Skeletal muscle satellite cell (primary cell): ENCODE measurements at regions not wholly inside any gene's neighbourhood (a gene's known extent, or its start where the extent isn't known, plus 50 kb on each side); places are given as distances from the start of the nearest gene placed in this dataset.
"Not testable (repeated sequence)": the region's sequence is repeated elsewhere in the genome, so short reads cannot be mapped to it uniquely, and the experiment has no call there.

Source experiments
- H3K27me3 ChIP-seq: 2 replicates; pipeline ENCODE4 v1.7.0; 2013; ENCODE audit warnings: low read length; ENCODE audit not compliant: control insufficient read depth, insufficient read depth
- H3K36me3 ChIP-seq: 2 replicates; pipeline ENCODE4 v1.7.0; 2013; ENCODE audit warnings: mild to moderate bottlenecking, control low read depth, low read length; ENCODE audit not compliant: insufficient read depth
- H3K4me1 ChIP-seq: 2 replicates; pipeline ENCODE4 v1.7.0; 2013; ENCODE audit warnings: low read length; ENCODE audit not compliant: control insufficient read depth, insufficient read depth
- H3K4me2 ChIP-seq: 2 replicates; pipeline ENCODE4 v1.7.0; 2013; ENCODE audit warnings: mild to moderate bottlenecking, low read length
- H3K4me3 ChIP-seq: 2 replicates; pipeline ENCODE4 v1.7.0; 2013; ENCODE audit warnings: low read length
- H3K9ac ChIP-seq: 2 replicates; pipeline ENCODE4 v1.7.0; 2013; ENCODE audit warnings: mild to moderate bottlenecking, low read depth, low read length, moderate library complexity
- H3K9me3 ChIP-seq: replicated peaks from 2 replicates; pipeline ENCODE4 v1.7.0; 2013; ENCODE audit warnings: mild to moderate bottlenecking, control low read depth, low read length

DNA sequence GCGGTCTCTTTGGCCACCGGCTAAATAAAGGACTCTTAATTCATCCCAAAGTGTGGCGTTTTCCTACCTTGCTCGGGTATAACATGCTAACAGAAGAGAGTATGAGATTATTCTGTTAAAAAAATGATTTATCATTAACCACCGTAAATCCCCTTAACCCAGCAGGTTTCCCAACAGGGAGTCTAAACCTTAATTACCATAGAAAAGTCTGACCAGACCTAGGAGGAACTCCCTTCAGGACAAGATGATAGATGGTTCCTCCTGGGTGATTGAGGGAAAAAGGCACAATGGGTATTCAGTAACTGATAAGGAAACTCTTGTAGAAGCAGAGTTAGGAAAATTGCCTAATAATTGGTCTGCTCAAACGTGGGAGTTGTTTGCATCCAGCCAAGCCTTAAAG, 193.7 kb downstream of the ZNF737 start:
- H3K27me3 ChIP-seq = no peaks in the 10 kb centered on the region
- no peaks in the 10 kb centered on the region for H3K9me3 ChIP-seq
- no peak overlapping the region for H3K4me2 ChIP-seq
- no peaks in the 10 kb centered on the region for H3K36me3 ChIP-seq
- no peak overlapping the region for H3K9ac ChIP-seq
- no peaks in the 10 kb centered on the region for H3K4me1 ChIP-seq
- no peak overlapping the region for H3K4me3 ChIP-seq

DNA sequence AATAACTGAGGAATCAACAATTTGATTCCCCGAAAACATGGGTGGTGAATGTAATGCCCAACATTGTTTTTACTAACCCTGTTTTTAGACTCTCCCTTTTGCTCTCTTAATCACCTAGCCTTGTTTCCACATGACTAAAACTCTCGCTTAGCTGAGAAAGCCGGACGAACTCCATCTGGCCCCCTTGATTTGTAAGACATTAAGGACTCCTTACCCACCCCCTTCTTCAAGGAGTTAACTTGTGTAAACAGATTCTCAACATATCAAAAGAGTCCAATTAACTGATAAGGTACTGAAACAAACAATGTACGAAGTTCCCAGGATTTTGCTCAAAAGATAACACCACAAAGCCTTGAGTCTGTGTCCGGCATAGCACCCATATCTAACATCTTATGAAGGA, 194.3 kb downstream of the ZNF737 start:
- not testable (repeated sequence) for H3K4me2 ChIP-seq, H3K9ac ChIP-seq, H3K4me3 ChIP-seq, H3K27me3 ChIP-seq, H3K4me1 ChIP-seq, H3K9me3 ChIP-seq, H3K36me3 ChIP-seq

DNA sequence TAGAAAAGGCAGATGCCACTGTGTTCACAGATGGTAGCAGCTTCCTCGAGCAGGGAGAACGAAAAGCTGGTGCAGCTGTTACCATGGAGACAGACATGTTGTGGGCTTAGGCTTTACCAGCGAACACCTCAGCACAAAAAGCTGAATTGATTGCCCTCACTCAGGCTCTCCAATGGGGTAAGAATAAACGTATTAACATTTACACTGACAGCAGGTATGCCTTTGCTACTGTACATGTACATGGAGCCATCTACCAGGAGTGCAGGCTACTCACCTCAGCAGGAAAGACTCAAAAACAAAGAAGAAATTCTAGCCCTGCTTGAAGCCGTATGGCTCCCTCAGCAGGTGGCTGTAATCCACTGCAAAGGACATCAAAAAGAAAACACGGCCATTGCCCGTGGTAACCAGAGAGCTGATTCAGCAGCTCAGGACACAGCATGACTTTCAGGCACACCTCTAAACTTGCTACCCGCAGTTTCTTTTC, 197.7 kb downstream of the ZNF737 start:
- Histone ChIP-seq H3K9ac (no peak overlapping the region), H3K36me3 (no peaks in the 10 kb centered on the region), H3K4me1 (no peaks in the 10 kb centered on the region), H3K4me3 (no peak overlapping the region), H3K4me2 (no peak overlapping the region), H3K27me3 (no peaks in the 10 kb centered on the region), H3K9me3 (no peaks in the 10 kb centered on the region)

DNA sequence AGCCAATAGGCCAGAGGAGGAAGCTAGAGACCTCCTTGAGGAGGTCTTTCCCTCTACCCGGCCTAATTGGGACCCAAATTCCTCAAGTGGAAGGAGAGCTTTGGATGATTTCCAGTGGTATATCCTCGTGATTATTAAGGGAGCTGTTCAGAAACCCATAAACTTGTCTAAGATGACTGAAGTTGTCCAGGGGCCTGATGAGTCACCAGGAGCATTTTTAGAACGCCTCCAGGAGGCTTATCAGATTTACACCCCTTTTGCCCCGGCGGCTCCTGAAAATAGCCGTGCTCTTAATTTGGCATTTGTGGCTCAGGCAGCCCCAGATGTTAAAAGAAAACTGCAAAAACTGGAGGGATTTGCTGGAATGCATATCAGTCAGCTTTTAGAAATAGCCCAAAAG, 198.1 kb downstream of the ZNF486 start:
- H3K9me3 ChIP-seq = no peaks in the 10 kb centered on the region
- H3K4me1 ChIP-seq = no peaks in the 10 kb centered on the region
- H3K36me3 ChIP-seq = no peaks in the 10 kb centered on the region

DNA sequence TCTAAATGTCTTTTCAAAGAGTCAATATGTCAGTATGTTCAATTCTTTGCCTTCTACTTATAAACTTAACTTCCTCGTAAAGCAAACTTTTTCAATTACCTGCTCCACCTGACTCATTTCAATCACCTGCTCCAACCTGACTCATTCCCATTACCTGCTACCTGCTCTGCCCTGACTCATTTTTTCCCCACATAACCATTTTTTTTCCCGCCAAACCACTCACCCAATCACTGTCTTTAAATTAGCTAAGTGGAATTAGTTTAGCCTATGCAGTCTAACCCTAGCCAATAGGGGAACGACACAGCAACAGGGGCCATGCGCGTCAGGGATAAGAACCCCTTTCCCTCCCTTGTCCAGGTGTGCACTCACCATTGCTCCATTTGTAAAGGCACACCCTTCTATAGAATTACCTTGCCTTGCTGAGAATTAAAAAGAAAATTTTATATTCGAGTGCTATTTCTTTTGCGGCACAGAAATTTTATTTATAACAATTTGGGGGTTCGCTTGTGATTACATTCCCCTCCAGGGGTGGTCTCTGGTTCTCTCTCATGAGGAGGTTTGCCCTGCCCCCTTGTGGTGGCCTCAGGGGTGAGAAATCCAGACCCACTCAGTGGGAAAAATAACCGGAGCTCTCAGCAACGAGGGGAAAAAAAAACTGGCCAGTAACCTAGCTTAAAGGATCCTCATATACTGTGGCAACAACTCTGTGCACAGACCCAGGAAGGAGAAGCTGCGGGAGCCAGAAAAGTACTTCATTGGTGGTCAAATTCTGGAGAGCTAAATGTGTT, 193.1 kb downstream of the ZNF486 start:
- Histone ChIP-seq H3K4me3 (no peak overlapping the region), H3K4me2 (no peak overlapping the region), H3K9ac (no peak overlapping the region), H3K9me3 (no peaks in the 10 kb centered on the region), H3K27me3 (no peaks in the 10 kb centered on the region), H3K36me3 (no peaks in the 10 kb centered on the region), H3K4me1 (no peaks in the 10 kb centered on the region)

More for the DNA sequence above, 198.1 kb downstream of the ZNF486 start:
- H3K9ac ChIP-seq = no peak overlapping the region
- H3K4me2 ChIP-seq = no peak overlapping the region
- H3K4me3 ChIP-seq = no peak overlapping the region
- H3K27me3 ChIP-seq = no peaks in the 10 kb centered on the region

DNA sequence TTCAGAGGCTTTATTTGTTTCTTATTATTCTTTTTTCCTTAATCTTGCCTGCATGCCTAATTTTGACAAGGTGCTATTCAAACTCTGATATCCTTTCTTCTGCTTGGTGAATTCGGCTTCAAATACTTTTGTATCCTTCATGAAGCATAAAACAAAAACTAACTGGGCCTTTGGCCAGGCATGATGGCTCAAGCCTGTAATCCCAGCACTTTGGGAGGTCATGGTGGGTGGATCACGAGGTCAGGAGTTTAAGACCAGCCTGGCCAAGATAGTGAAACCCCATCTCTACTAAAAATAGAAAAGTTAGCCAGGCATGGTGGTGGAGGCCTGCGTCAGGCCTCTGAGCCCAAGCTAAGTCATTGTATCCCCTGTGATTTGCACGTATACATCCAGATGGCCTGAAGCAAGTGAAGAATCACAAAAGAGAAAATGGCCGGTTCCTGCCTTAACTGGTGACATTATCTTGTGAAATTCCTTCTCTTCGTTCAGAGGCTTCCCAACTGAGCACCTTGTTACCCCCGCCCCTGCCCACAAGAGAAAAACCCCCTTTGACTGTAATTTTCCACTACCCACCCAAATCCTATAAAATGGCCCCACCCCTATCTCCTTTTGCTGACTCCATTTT, 191.9 kb downstream of the ZNF486 start:
- H3K4me1 ChIP-seq, H3K9me3 ChIP-seq, H3K9ac ChIP-seq, H3K36me3 ChIP-seq, H3K27me3 ChIP-seq, H3K4me3 ChIP-seq, H3K4me2 ChIP-seq: not testable (repeated sequence)

DNA sequence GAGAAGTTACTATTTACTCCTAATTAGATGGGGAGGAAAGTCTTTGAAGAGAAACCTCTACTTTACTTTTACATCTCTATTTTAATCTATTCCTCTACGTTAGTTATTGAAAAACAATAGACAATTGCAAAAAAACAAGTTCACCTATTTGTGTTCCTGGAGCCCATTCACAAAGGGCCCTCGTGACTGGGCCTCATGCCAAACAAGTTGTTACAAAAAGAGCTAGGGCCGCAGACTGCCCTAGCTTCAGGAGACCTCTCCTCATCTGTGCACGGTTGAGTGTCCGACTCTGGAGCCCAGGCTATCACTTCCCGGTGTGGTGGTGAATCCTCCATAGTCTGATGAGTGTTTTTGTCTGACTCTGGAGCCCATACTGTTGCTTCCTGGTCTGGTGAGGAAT, 190.9 kb downstream of the ZNF486 start:
- no peak overlapping the region for H3K9ac ChIP-seq
- H3K4me2 ChIP-seq = no peak overlapping the region
- no peaks in the 10 kb centered on the region for H3K9me3 ChIP-seq
- no peaks in the 10 kb centered on the region for H3K36me3 ChIP-seq
- H3K27me3 ChIP-seq = no peaks in the 10 kb centered on the region
- H3K4me3 ChIP-seq = no peak overlapping the region
- no peaks in the 10 kb centered on the region for H3K4me1 ChIP-seq

DNA sequence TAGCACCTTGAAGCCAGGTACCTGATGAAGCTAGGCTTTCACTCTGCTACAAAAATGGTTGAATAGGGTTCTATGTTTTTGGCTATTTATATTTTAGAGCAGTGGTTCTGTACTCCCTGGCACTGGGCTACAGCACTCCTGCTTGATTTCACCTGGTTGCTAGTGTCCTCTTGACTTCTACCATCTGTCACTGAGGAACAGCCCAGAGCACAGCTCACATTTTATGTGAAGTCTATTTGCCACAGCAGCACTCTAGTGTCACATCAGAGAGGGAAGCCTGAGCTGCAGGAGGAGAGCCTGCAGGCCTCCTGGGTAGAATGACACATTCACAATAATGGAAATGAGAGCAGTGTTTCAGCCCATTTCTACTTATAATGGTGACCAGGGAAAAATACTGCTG, 184.2 kb downstream of the ZNF486 start:
- no peaks in the 10 kb centered on the region for H3K9me3 ChIP-seq

DNA sequence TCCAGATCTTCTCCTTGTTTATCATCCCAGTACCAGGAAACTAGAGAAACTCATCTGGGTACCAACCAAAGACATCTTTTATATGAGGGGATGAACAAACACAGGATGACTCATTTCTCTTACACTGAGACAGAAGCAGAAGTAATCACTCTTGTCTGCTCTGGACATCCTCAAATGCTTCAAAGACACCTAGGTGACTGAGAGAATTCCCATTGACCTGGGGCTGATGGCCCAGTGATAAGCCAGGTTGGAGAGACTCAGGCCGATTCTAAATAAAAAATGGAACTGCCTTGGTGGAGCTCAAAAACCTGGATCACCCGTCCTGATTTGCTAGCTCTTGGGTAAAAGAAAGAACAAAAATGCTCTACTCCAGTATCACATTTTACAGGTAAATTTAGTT, 182.2 kb downstream of the ZNF486 start:
- Histone ChIP-seq H3K9me3 (no peaks in the 10 kb centered on the region), H3K36me3 (no peaks in the 10 kb centered on the region), H3K9ac (no peak overlapping the region), H3K4me1 (no peaks in the 10 kb centered on the region), H3K4me3 (no peak overlapping the region), H3K27me3 (no peaks in the 10 kb centered on the region), H3K4me2 (no peak overlapping the region)

More for the DNA sequence above, 184.2 kb downstream of the ZNF486 start:
- Histone ChIP-seq H3K4me3 (no peak overlapping the region), H3K36me3 (no peaks in the 10 kb centered on the region), H3K4me1 (no peaks in the 10 kb centered on the region), H3K4me2 (no peak overlapping the region), H3K27me3 (no peaks in the 10 kb centered on the region), H3K9ac (no peak overlapping the region)

DNA sequence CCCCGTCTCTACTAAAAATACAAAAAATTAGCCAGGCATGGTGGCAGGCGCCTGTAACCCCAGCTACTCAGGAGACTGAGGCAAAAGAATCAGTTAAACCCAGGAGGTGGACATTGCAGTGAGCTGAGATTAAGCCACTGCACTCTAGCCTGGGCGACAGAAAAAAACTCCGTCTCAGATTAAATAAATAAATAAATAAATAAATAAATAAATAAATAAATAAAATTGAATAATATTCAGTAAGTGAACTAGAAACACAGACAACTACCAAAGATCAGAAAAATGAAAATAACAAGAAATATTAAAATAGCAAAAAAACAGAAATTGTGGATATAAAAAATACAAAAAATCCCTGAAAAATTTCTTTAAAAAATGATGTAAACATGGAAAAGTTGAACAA, 172.4 kb downstream of the ZNF486 start:
- Histone ChIP-seq H3K4me2 (no peak overlapping the region), H3K4me3 (no peak overlapping the region), H3K4me1 (no peaks in the 10 kb centered on the region), H3K36me3 (no peaks in the 10 kb centered on the region), H3K27me3 (no peaks in the 10 kb centered on the region), H3K9me3 (no peaks in the 10 kb centered on the region), H3K9ac (no peak overlapping the region)

DNA sequence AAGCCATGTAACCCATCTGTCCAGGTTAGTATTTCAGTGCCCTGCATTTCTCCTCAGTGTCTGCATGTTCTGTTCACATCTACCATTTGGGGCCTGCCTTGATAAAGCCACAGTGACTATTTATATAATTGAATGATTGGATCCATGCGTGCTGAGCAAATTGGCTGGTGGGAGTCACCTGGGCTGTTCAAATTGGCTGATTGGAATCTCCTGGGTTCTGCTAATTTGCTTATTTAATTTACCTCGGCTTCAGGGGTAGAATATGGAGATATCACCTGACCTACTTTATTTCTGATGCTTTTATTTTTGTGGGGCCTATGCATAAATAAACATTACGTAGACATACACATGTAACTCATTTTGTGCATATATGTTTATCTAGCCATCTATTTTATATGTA, 167.7 kb downstream of the ZNF486 start:
- Histone ChIP-seq H3K4me3 (no peak overlapping the region), H3K9me3 (no peaks in the 10 kb centered on the region), H3K9ac (no peak overlapping the region), H3K27me3 (no peaks in the 10 kb centered on the region), H3K4me2 (no peak overlapping the region), H3K36me3 (no peaks in the 10 kb centered on the region), H3K4me1 (no peaks in the 10 kb centered on the region)

DNA sequence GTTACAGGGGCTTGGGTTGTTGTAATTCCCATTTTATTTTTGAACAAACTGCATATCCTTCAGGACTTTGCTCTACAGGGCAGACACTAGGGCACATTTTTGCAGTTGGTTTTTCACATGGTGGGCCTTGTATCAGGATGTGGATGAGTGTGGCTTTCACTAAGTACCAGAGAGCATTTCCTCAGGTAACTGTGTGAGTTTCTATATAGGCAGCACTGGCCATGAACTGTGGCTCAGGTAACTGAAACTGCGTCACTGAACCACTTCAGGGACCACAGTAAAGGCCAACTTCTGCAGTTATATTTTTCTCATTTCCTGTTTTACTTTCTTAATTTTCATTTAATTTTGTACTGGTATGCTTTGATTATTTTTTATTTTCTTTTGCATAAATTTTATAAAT, 166.5 kb downstream of the ZNF486 start:
- H3K4me2 ChIP-seq = no peak overlapping the region
- no peak overlapping the region for H3K9ac ChIP-seq
- H3K4me3 ChIP-seq = no peak overlapping the region
- H3K9me3 ChIP-seq = no peaks in the 10 kb centered on the region
- no peaks in the 10 kb centered on the region for H3K4me1 ChIP-seq
- H3K27me3 ChIP-seq = no peaks in the 10 kb centered on the region
- no peaks in the 10 kb centered on the region for H3K36me3 ChIP-seq
